Esophagus muscularis mucosa (tissue), 3 donors: ENCODE measurements at regions not wholly inside any gene's neighbourhood (a gene's known extent, or its start where the extent isn't known, plus 50 kb on each side); places are given as distances from the start of the nearest gene placed in this dataset.

ENCODE experiments used
- CTCF ChIP-seq, 3 experiments: fragments of 200-600 bp in 2 of 3; fragments of 450-650 bp in 1 of 3; sonication (generic) in 2 of 3; IDR thresholded peaks; one replicate each; pipeline ENCODE4 v1.5.1; 2017 to 2019; ENCODE audit warnings: antibody characterized with exemption in 3 of 3, mild to moderate bottlenecking in 2 of 3, moderate library complexity in 1 of 3
- EP300 ChIP-seq: sonication (generic); formaldehyde crosslinking; IDR thresholded peaks from one replicate; pipeline ENCODE4 v1.6.1; 2017; ENCODE audit warnings: antibody characterized with exemption

GRCh38 chr9:113665756-113666155, 202.2 kb downstream of the RGS3 start:
- no peak for TF ChIP-seq CTCF (IDR thresholded peaks at IDR 0.05)
- no peak for TF ChIP-seq EP300
